SK-N-SH (cell line): ENCODE measurements at regions not wholly inside any gene's neighbourhood (a gene's known extent, or its start where the extent isn't known, plus 50 kb on each side); places are given as distances from the start of the nearest gene placed in this dataset.

Experiments
- CTCF ChIA-PET: fragments of 300-600, 350-600 bp; formaldehyde crosslinking; extraction: SDS; loops from one replicate; lab custom pipeline; 2021; lab: Yijun Ruan, JAX
- POLR2A ChIA-PET: fragments of 350-600 bp; sonication (Branson Sonifier 250); formaldehyde crosslinking; extraction: SDS; loops from one replicate; lab custom pipeline; 2020; ENCODE audit warnings: antibody characterized with exemption, inconsistent platforms; lab: Yijun Ruan, JAX
- DNase-seq: peaks from one replicate; pipeline ENCODE4 v3.0.0; 2012
- H2AFZ ChIP-seq: fragments of 200-600 bp; sonication (generic); 2 replicates; pipeline ENCODE4 v1.8.1; 2016; ENCODE audit warnings: antibody characterized with exemption, mild to moderate bottlenecking, low read depth
- H3F3A ChIP-seq: fragments of 200-600 bp; sonication (generic); replicated peaks from 2 replicates; pipeline ENCODE3; 2016; ENCODE audit warnings: antibody characterized with exemption, mild to moderate bottlenecking; ENCODE audit not compliant: insufficient read depth
- H3K27ac ChIP-seq, 2 experiments: fragments of 200-500 bp in 1 of 2; fragments of 200-600 bp in 1 of 2; sonication (Bioruptor generic) in 1 of 2; sonication (generic), shearing (Covaris generic) in 1 of 2; 2 replicates each; pipeline versions ENCODE4 v1.5.1 to v1.6.1; 2014 to 2016; ENCODE audit warnings: low read depth in 2 of 2, inconsistent platforms in 1 of 2, low read length in 1 of 2, mild to moderate bottlenecking in 1 of 2, mixed read lengths in 1 of 2
- H3K27me3 ChIP-seq: fragments of 200-600 bp; sonication (generic), shearing (Covaris generic); 2 replicates; pipeline ENCODE4 v1.6.1; 2016; ENCODE audit warnings: mixed run types; ENCODE audit not compliant: insufficient read depth
- H3K36me3 ChIP-seq, 2 experiments: fragments of 200-500 bp in 1 of 2; fragments of 200-600 bp in 1 of 2; sonication (Bioruptor generic) in 1 of 2; sonication (generic) in 1 of 2; replicated peaks in 1 of 2; 2 replicates each; pipeline versions ENCODE3 to v1.5.1; 2014 to 2016; ENCODE audit warnings: low read length in 1 of 2, mild to moderate bottlenecking in 1 of 2; ENCODE audit not compliant: insufficient read depth in 2 of 2, control insufficient read depth in 1 of 2
- H3K4me1 ChIP-seq, 2 experiments: fragments of 200-500 bp in 1 of 2; fragments of 200-600 bp in 1 of 2; sonication (Bioruptor generic) in 1 of 2; sonication (generic), shearing (Covaris generic) in 1 of 2; 2 replicates each; pipeline versions ENCODE4 v1.5.1 to v1.6.1; 2014 to 2016; ENCODE audit warnings: low read depth in 1 of 2, low read length in 1 of 2, mixed run types in 1 of 2; ENCODE audit not compliant: insufficient read depth in 2 of 2, control insufficient read depth in 1 of 2
- H3K4me2 ChIP-seq: fragments of 200-600 bp; sonication (generic), shearing (Covaris generic); 2 replicates; pipeline ENCODE4 v1.6.1; 2017; ENCODE audit warnings: mixed run types
- H3K4me3 ChIP-seq, 2 experiments: fragments of 200-500 bp in 1 of 2; fragments of 200-600 bp in 1 of 2; sonication (Bioruptor generic) in 1 of 2; sonication (generic), shearing (Covaris generic) in 1 of 2; 2 replicates each; pipeline versions ENCODE4 v1.5.1 to v1.8.1; 2014 to 2016; ENCODE audit warnings: low read depth in 2 of 2, inconsistent platforms in 1 of 2, low read length in 1 of 2, mild to moderate bottlenecking in 1 of 2, mixed read lengths in 1 of 2, moderate library complexity in 1 of 2
- H3K79me2 ChIP-seq: fragments of 200-600 bp; sonication (generic); 2 replicates; pipeline ENCODE4 v1.8.1; 2017; ENCODE audit warnings: mild to moderate bottlenecking; ENCODE audit not compliant: insufficient read depth
- H3K9ac ChIP-seq: fragments of 200-600 bp; sonication (generic); 2 replicates; pipeline ENCODE4 v1.6.1; 2017; ENCODE audit warnings: mixed run types
- H3K9me2 ChIP-seq: fragments of 200-600 bp; sonication (generic); 2 replicates; pipeline ENCODE4 v1.6.1; 2017; ENCODE audit warnings: mixed run types
- H3K9me3 ChIP-seq: fragments of 200-600 bp; sonication (generic); 2 replicates; pipeline ENCODE4 v1.6.1; 2017; ENCODE audit warnings: mixed run types, mild to moderate bottlenecking, moderate library complexity
- H4K20me1 ChIP-seq: fragments of 200-600 bp; sonication (generic); 2 replicates; pipeline ENCODE4 v1.6.1; 2017; ENCODE audit warnings: mild to moderate bottlenecking, mixed run types; ENCODE audit not compliant: insufficient read depth
- CHD2 ChIP-seq: fragments of 150-350 bp; IDR thresholded peaks from 2 replicates; pipeline ENCODE4 v1.6.1; 2018; ENCODE audit warnings: low read length; ENCODE audit not compliant: partially characterized antibody
- EZH2phosphoT487 ChIP-seq: fragments of 200-600 bp; sonication (generic); IDR thresholded peaks from 2 replicates; pipeline ENCODE4 v1.6.1; 2017; ENCODE audit warnings: low read depth, mixed run types, mild to moderate bottlenecking, antibody characterized with exemption, moderate library complexity, borderline replicate concordance
- FOSL2 ChIP-seq: IDR thresholded peaks from 2 replicates; pipeline ENCODE4 v1.4.0; 2012; ENCODE audit warnings: low read depth, mild to moderate bottlenecking, moderate library complexity, borderline replicate concordance
- FOXM1 ChIP-seq: IDR thresholded peaks from 2 replicates; pipeline ENCODE4 v1.4.0; 2012; ENCODE audit warnings: low read depth, mild to moderate bottlenecking
- GABPA ChIP-seq: IDR thresholded peaks from 2 replicates; pipeline ENCODE4 v1.4.0; 2012; ENCODE audit warnings: low read depth, mild to moderate bottlenecking
- GATA2 ChIP-seq: sonication (generic); formaldehyde crosslinking; IDR thresholded peaks from 2 replicates; pipeline ENCODE4 v1.5.0; 2020; ENCODE audit warnings: mild to moderate bottlenecking, missing genetic modification reagents
- MAX ChIP-seq: IDR thresholded peaks from 2 replicates; pipeline ENCODE4 v1.4.0; 2012; ENCODE audit warnings: low read depth
- MEF2A ChIP-seq: IDR thresholded peaks from 2 replicates; pipeline ENCODE4 v1.4.0; 2012; ENCODE audit warnings: low read depth, borderline replicate concordance
- NRF1 ChIP-seq: IDR thresholded peaks from 2 replicates; pipeline ENCODE4 v1.6.1; 2012; ENCODE audit warnings: low read depth, mild to moderate bottlenecking, low read length
- RAD21 ChIP-seq: IDR thresholded peaks from 2 replicates; pipeline ENCODE4 v1.6.1; 2012; ENCODE audit warnings: mild to moderate bottlenecking, low read length
- RCOR1 ChIP-seq: fragments of 150-350 bp; IDR thresholded peaks from 2 replicates; pipeline ENCODE4 v1.6.1; 2017; ENCODE audit warnings: antibody characterized with exemption, low read length
- RFX5 ChIP-seq: IDR thresholded peaks from 2 replicates; pipeline ENCODE4 v1.6.1; 2012; ENCODE audit warnings: mild to moderate bottlenecking, improper control_type of control experiment, low read length
- SIN3A ChIP-seq: IDR thresholded peaks from 2 replicates; pipeline ENCODE4 v1.6.1; 2012; ENCODE audit warnings: low read depth, mild to moderate bottlenecking, low read length, moderate library complexity, borderline replicate concordance
- TAF1 ChIP-seq: IDR thresholded peaks from 2 replicates; pipeline ENCODE4 v1.6.1; 2012; ENCODE audit warnings: low read depth, mild to moderate bottlenecking, low read length, moderate library complexity, borderline replicate concordance
- TCF12 ChIP-seq: IDR thresholded peaks from 2 replicates; pipeline ENCODE4 v1.4.0; 2012
- USF2 ChIP-seq: fragments of 150-350 bp; IDR thresholded peaks from 2 replicates; pipeline ENCODE4 v1.6.1; 2017; ENCODE audit warnings: antibody characterized with exemption, low read length, low read depth, borderline replicate concordance
- YY1 ChIP-seq: IDR thresholded peaks from 2 replicates; pipeline ENCODE4 v1.4.0; 2012; ENCODE audit warnings: low read depth, mild to moderate bottlenecking
- WGBS: methylation state at CpG from one replicate; pipeline ENCODE4 v1.1.6; 2017; ENCODE audit warnings: low lambda C conversion rate; 5-methylcytosine and 5-hydroxymethylcytosine counted together
- TF ChIP-seq, protein P1 (sequence below): IDR thresholded peaks from 2 replicates; pipeline ENCODE4; 2012
- TF ChIP-seq, protein P2 (sequence below): IDR thresholded peaks from 2 replicates; pipeline ENCODE4 v1.6.1; 2012; ENCODE audit warnings: mild to moderate bottlenecking, low read depth, low read length, moderate library complexity
- TF ChIP-seq, protein P3 (sequence below): fragments of 200-600 bp; sonication (generic); IDR thresholded peaks from 2 replicates; pipeline ENCODE4 v1.6.1; 2017; ENCODE audit warnings: antibody characterized with exemption, mild to moderate bottlenecking, moderate library complexity

GRCh38 chr17:77512062-77512946 lies 371.5 kb downstream of the SEC14L1 start:
- Histone ChIP-seq H3K4me1 (no peaks in the 10 kb centered on the region), H3K79me2 (no peaks in the 10 kb centered on the region), H3K9me3 (peaks cover 12% of the 10 kb centered on the region; the same call in 1 of the 2 replicates), H3K4me2 (no peak overlapping the region), H2AFZ (no peak overlapping the region), H3K27ac (no peak overlapping the region), H3K36me3 (no peaks in the 10 kb centered on the region), H3F3A (no peaks in the 10 kb centered on the region), H4K20me1 (no peaks in the 10 kb centered on the region), H3K27me3 (no peaks in the 10 kb centered on the region), H3K4me3 (no peak overlapping the region), H3K9ac (no peak overlapping the region), H3K9me2 (no peaks in the 10 kb centered on the region)
- ChIA-PET CTCF (interaction anchor here (1.3 to 1.7 kb wide), 4 partner anchors 10 to 18 kb away, joined by 3 to 7 read pairs (median 4); no protein-coding TSS in a partner anchor), POLR2A (interaction anchor here (0.9 kb wide), 1 partner anchor 632 kb away, joined by 3 read pairs; no protein-coding TSS in a partner anchor)
- TF ChIP-seq MAX (no peak), RCOR1 (no peak), CHD2 (no peak), GABPA (no peak), GATA2 (CRISPR knock-in tag) (no peak), FOSL2 (no peak), USF2 (no peak), YY1 (no peak), EZH2phosphoT487 (no peak), MEF2A (no peak), RAD21 (no peak), FOXM1 (no peak), NRF1 (no peak), RFX5 (no peak), TCF12 (no peak), SIN3A (no peak), TAF1 (no peak)
- TF ChIP-seq, protein P1, sequence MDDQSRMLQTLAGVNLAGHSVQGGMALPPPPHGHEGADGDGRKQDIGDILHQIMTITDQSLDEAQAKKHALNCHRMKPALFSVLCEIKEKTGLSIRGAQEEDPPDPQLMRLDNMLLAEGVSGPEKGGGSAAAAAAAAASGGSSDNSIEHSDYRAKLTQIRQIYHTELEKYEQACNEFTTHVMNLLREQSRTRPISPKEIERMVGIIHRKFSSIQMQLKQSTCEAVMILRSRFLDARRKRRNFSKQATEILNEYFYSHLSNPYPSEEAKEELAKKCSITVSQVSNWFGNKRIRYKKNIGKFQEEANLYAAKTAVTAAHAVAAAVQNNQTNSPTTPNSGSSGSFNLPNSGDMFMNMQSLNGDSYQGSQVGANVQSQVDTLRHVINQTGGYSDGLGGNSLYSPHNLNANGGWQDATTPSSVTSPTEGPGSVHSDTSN, result no peak
- TF ChIP-seq, protein P2, sequence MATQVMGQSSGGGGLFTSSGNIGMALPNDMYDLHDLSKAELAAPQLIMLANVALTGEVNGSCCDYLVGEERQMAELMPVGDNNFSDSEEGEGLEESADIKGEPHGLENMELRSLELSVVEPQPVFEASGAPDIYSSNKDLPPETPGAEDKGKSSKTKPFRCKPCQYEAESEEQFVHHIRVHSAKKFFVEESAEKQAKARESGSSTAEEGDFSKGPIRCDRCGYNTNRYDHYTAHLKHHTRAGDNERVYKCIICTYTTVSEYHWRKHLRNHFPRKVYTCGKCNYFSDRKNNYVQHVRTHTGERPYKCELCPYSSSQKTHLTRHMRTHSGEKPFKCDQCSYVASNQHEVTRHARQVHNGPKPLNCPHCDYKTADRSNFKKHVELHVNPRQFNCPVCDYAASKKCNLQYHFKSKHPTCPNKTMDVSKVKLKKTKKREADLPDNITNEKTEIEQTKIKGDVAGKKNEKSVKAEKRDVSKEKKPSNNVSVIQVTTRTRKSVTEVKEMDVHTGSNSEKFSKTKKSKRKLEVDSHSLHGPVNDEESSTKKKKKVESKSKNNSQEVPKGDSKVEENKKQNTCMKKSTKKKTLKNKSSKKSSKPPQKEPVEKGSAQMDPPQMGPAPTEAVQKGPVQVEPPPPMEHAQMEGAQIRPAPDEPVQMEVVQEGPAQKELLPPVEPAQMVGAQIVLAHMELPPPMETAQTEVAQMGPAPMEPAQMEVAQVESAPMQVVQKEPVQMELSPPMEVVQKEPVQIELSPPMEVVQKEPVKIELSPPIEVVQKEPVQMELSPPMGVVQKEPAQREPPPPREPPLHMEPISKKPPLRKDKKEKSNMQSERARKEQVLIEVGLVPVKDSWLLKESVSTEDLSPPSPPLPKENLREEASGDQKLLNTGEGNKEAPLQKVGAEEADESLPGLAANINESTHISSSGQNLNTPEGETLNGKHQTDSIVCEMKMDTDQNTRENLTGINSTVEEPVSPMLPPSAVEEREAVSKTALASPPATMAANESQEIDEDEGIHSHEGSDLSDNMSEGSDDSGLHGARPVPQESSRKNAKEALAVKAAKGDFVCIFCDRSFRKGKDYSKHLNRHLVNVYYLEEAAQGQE, result no peak
- TF ChIP-seq, protein P3, sequence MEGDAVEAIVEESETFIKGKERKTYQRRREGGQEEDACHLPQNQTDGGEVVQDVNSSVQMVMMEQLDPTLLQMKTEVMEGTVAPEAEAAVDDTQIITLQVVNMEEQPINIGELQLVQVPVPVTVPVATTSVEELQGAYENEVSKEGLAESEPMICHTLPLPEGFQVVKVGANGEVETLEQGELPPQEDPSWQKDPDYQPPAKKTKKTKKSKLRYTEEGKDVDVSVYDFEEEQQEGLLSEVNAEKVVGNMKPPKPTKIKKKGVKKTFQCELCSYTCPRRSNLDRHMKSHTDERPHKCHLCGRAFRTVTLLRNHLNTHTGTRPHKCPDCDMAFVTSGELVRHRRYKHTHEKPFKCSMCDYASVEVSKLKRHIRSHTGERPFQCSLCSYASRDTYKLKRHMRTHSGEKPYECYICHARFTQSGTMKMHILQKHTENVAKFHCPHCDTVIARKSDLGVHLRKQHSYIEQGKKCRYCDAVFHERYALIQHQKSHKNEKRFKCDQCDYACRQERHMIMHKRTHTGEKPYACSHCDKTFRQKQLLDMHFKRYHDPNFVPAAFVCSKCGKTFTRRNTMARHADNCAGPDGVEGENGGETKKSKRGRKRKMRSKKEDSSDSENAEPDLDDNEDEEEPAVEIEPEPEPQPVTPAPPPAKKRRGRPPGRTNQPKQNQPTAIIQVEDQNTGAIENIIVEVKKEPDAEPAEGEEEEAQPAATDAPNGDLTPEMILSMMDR, result no peak
- no peak for DNase-seq
- 48% methylated on average over 6 of the region's 6 CpGs for WGBS
